GF-D8 (cell line): ENCODE measurements at regions not wholly inside any gene's neighbourhood (a gene's known extent, or its start where the extent isn't known, plus 50 kb on each side); places are given as distances from the start of the nearest gene placed in this dataset.

Source experiments
- DNase-seq: peaks from one replicate; lab custom pipeline; 2025; lab: John Stamatoyannopoulos, UW

DNA sequence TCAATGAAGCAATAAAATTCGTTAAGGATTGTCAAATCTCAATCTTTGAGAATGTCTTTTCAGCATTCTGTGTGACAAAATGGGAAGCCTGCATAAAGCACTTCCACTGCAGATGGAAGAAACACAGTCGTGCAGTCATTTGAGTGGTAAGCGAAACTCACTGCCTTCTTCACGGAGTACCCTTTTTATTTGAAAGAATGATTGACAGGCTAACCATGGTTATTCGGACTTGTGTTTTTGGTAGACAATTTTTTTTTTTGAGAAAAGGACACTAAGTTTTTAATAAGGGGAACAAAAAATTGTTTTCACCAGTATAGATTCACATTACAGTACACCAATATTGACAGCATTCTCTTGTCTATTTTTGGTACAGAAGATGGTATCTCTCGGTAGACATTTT is 86.9 kb upstream of the MSX1 start:
- DNase-seq, result no peak

GRCh38 chr4:4771160-4771559 is 88.3 kb upstream of the MSX1 start:
- DNase-seq, result no peak

- DNase-seq, result no peak
These were observed 88.9 kb upstream of the MSX1 start for GRCh38 chr4:4770610-4771009.

GRCh38 chr4:4766564-4766963 is 92.9 kb upstream of the MSX1 start:
- no peak for DNase-seq

DNA sequence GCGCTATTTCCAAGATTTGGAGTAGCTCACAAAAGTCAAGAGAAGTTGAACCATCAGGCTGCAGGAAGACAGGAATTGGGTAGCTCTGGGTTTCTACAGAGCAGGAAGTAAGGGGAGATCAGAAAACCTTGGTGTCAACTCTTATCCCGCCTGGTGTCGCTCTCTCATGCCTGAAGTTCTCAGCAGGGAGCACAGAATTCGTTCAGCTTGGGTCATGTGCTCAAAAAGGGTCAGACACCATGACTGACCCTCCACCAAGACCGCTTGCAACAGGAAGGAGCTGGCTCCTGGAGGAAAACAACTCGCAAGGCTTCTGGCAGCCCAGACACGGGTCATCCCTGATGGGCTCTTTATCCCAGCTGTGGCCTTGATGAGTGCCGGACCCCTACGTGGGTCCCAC is 93.7 kb upstream of the MSX1 start:
- no peak for DNase-seq

- no peak for DNase-seq
These were observed 94.9 kb upstream of the MSX1 start for GRCh38 chr4:4764558-4764905.

GRCh38 chr4:4763822-4764557 is 95.5 kb upstream of the MSX1 start:
- DNase-seq, result no peak

DNA sequence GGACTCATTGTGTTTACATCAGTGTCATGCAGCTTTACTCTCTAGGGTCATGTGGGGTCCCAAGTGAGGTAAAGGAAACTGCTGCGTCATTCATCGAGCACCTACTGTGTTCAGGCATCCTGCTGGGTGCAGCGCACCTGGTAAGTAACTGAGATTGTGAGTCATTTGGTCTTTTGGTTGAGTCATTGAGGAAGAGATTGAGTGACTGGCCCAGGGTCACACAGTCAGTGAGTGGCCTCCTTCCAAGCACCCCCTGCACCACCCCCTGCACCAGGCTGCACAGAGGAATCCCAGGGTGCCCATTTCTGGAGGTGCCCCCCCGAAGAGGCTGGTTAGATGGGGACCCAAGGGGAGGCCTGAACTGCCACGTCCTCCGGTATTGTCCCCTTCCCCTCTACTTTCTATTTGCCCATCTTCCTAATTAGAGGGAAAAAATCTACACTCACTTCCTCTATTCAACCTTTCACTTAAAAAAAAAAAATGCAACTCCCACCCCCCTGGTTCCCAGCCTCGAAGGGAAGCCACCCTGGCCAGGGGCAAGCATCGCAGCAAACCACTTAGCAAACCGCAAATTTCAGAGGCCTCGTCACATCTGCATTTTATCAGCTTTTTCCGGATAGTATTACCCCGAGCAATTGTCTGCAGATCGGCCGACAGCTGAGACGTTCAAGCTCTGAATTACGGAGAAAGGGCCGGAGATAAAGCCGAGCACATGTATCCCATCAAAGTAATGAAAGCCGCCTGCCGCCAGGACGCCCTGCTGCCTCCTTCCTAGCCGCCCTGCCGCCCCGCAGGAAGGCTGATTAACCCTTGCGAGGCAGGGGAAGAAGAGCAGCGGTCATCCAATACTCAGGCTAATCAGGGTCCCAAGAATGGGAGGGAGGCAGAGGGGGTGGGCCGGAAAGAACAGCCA is 96.3 kb upstream of the MSX1 start:
- peak; percentile 62 for DNase-seq

DNA sequence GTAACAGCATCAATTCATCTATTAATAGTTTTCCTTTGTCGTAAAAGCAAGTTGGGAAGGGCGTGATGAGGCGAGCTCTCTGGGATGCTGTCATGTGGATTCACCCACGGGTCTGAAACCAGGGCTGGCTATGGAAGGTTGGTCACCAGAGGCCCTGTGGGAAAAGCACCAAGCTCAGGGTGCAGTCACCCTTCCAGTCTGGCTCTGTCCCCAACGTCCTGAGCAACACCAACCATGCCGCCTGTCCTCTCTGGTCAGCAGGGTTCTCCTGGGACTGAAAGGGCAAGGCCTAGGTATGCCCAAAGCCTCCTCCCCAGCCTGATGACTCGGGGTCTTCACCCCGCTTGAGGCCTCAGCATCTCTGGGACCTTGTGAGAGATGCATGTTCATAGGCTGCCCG is 97.2 kb upstream of the MSX1 start:
- no peak for DNase-seq

DNA sequence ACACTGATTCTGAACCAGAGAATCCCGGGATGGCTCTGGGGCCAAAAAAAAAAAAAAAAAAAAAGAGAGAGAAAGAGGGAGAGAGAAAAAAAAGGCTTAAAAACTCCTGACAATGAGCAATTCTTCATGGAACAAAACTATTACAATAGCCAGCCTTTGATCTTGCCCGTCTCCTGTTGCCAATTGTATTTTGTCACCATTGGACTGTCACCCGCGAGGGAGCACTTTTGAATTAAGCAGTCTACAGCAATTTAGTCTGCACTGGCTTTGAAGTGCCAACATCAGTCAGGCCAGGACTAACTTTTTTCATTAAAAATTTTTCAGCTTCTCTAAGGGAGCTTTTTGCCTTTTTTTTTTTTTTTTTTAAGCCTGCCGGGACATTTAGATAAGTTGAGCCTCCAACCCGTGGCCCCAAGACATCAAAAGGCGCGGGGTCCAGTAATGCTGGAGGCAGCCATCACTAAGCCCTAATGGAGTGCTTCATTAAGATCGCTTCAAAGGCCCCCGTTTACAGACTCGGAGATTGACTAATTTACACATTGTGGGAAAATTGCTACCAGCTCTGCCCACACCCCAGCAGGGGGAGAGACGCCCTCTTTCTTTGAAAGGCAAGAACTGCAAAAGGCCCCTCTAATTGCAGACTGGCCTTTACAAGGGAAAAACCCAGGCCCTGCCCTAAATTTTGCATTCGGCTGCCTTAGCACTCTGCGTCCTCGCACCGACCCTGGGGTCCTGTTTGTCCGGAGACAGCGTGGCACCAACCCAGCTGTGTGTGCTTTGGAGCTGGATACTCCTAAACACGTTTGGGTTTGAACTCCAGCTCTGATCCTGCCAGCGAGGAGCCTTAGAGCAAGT is 98.1 kb upstream of the MSX1 start:
- DNase-seq, result no peak

GRCh38 chr4:4759883-4760282 is 99.6 kb upstream of the MSX1 start:
- no peak for DNase-seq

DNA sequence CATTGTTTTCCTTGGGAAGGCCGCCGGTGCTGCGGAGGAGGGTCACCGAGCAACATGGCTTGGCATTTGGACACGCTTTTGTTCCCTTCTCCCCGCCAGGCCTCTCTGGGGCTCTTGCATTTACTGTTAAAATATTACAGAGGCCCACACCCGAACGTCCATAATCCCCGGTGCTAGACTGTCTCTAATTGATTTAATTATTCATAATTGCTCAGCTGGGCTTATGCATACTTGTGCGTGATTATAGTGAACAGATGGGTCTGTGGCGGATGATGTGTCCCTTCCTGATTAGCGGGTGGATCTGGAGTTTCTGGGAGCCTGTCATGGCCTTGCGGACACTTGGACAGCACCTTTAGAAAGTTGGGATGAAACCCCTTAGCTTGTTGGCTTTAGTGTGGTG is 100.2 kb upstream of the MSX1 start:
- no peak for DNase-seq

DNA sequence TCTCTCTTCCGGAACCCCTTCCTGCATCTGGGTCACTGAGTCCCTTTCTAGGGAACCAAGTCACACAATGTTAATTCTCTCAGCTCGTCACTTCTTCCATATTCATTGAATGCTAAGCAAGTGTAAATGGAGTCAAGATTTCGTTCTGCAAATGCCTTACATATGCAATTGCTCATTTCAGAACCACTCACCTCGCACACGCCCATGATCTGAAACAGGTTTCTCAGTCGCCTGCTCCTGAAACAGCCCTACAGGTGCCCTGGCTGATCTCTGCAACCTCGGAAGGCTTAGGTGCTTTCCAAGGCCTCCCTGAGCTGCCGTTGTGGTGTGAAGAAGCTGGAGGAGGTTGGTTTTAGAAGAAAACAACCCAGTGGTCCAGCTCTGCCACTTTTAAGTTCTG is 100.8 kb upstream of the MSX1 start:
- no peak for DNase-seq

- DNase-seq, result no peak
These were observed 104.2 kb upstream of the MSX1 start for GRCh38 chr4:4755306-4755705.

DNA sequence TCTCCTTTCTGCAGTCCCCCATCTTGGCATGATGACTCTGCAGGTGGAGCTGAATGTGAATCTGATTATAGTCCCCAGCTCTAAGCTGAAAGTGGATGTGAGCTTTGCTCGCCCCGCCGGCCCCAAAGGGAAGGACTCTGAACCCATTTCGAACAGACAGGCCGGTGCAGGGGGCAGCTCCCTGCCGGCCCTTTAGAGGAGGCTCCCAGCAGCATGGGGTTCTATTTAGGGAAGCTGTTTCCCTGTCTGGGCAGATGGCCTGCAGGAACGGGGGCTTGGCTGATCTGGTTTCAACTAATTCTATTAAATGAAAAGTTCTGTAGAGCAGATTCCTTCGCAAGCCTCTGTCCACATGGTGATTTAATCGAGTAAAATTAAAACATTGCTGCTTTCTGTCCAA is 104.8 kb upstream of the MSX1 start:
- no peak for DNase-seq

DNA sequence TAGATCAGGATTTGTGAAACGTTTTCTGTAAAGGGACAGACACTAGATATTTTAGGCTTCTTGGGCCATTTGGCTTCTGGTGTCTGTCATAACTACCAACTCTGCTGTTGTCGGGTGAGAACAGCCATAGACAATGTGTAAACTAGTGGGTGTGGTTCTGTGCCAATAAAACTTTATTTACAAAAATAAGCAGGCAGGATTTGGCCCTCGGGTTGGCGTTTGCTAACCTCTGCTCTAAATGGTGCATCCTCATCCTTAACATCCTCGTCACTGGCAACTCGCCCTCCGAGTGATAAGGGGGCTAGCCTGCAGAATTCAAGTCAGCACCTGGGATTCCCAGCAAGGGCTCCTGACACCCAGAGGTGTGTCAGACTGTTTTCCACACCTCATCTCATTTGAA is 105.8 kb upstream of the MSX1 start:
- DNase-seq, result no peak

GRCh38 chr4:4752576-4753401 is 106.7 kb upstream of the MSX1 start:
- DNase-seq, result no peak

- no peak for DNase-seq
These were observed 107.4 kb upstream of the MSX1 start for GRCh38 chr4:4752025-4752424.

- DNase-seq, result no peak
These were observed 109.3 kb upstream of the MSX1 start for GRCh38 chr4:4750187-4750586.

DNA sequence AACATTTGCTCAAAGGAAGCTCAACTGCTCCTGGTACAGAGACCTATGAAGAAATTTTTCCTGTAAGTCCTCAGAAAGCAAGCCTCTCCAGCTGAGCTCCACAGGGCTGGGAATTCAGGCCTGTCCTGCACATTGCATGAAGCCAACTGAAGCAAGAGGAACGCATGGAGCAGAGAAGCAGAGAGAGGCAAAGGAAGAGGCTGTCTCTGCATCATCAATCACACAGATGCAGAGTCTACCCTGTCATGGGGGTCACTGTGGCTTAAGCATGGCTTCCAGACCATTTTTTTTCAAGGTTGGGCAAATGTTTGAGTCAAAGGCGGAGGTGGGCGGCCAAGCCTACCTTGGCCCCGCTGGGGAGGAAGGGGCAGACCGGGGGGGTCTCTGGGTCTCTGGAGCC is 110.3 kb upstream of the MSX1 start:
- DNase-seq, result no peak

- DNase-seq, result no peak
These were observed 113.0 kb upstream of the MSX1 start for GRCh38 chr4:4746444-4746843.

DNA sequence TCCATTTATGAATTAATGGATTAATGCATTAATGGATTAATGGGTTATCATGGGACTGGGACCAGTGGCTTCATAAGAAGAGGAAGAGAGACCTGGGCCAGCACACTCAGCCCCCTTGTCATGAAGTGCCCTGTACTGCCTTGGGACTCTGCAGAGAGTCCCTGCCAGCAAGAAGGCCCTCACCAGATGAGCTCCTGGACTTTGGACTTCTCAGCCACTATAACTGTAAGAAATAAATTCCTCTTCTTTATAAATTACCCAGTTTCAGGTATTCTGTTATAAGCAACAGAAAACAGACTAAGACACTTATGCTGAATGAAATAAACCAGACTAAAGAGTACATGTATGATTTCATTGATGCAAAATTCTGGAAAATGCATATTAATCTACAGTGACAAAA is 119.4 kb upstream of the MSX1 start:
- no peak for DNase-seq
